NCI-H146 (cell line): ENCODE measurements at regions not wholly inside any gene's neighbourhood (a gene's known extent, or its start where the extent isn't known, plus 50 kb on each side); places are given as distances from the start of the nearest gene placed in this dataset.

ENCODE experiments used
- DNase-seq: peaks from one replicate; lab custom pipeline; 2025; lab: John Stamatoyannopoulos, UW

DNA sequence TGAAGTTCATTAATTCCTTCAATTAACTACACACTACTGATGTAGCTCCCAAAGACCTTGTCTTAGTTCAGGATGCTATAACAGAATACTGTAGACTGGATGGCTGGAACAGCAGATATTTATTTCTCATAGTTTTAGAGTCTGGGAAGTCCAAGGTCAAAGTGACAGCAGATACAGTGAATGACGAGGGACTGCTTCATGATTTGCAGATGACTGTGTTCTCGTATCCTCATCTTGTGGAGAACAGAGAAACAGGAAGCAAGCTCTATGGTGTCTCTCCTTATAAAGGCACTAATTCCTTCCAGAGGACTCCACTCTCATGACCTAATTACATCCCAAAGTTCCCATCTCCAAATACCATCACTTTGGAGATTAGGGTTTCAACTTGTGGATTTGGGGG lies 65.6 kb upstream of the MAP1B start:
- no peak for DNase-seq

DNA sequence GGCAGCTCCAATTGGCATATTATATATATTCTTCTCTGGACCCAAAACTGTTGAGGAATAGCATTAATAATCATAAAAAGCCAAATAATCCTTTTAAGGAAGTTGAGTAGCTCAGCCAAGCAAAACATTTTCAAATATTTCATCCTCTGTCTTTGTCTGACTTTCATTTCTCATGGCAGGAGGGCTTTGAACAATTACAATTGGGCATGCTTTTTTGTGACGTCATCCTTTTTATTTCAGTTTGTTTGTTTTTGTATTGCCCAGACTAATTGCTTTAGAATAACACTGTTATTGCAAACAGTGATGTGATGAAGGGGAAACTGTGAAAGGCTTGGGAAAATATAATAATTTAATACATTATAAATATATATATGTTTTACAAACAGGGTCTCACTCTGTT lies 65.2 kb upstream of the MAP1B start:
- DNase-seq: peak; percentile 62

DNA sequence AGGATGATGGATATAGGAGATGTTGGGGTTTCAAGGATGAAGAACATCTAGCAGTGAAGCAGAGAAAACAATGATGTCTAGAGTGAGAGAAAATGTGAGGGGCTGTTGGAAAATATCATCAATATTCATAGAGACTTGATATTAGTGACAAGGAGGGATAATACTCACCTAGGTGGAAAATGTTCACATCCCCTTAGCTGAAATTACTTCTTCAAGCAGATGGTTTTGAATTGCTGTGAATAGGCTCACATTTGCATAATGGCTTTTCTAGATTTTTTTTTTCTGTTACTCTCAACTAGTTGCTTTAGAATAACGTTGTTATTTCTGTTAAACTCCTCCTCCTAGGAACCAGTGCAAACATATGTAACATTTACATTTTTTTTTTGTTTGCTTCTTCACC lies 61.6 kb upstream of the MAP1B start:
- no peak for DNase-seq

DNA sequence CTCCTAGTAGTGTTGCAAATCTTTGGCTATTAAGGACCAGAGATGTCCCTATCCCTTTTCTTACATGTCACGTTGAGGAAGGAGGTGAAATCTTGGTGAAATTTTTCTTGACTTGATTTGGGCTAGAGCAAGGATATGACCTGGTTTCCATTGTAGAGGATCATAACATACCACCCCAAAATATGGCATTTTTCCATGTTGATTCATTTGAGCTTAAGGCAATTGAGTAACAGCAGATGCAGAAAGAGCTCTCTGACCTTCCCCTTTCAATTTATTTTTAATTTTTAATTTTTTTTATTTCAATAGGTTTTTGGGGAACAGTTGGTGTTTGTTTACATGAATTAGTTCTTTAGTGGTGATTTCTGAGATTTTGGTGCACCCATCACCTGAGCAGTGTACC lies 61.2 kb upstream of the MAP1B start:
- DNase-seq: no peak

DNA sequence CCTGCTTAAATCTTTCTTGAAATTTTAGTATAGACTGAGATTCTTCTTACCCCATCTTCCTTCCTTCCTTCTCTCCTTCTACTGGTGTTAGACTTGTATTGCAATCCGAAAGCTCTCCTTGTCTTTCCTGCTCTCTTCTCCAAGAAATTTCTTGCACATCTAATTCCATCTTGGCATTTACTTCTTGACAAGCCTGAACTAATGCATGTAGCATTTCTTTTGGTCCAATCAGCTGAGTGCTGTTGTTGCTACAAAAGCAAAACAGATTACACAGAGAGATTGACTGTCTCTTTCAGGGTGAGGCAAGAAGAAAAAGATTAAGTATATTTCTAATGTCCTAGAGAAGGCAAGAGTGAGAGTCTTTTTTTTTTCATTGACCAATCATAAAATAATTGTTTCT lies 51.6 kb upstream of the MAP1B start:
- DNase-seq: no peak
